HS-5 (cell line): ENCODE measurements at regions not wholly inside any gene's neighbourhood (a gene's known extent, or its start where the extent isn't known, plus 50 kb on each side); places are given as distances from the start of the nearest gene placed in this dataset.
"Not testable (repeated sequence)": the region's sequence is repeated elsewhere in the genome, so short reads cannot be mapped to it uniquely, and the experiment has no call there.

ENCODE experiments used
- DNase-seq: peaks from one replicate; pipeline ENCODE4 v3.0.0-alpha.2; 2012; ENCODE audit warnings: low read depth

GRCh38 chr3:109804697-109805096, 467.4 kb upstream of the DPPA4 start:
- DNase-seq: no peak

GRCh38 chr3:109806929-109807328, 469.6 kb upstream of the DPPA4 start:
- DNase-seq: peak; percentile 31

- DNase-seq: no peak
Observed at GRCh38 chr3:109809513-109809912, 472.2 kb upstream of the DPPA4 start.

- no peak for DNase-seq
Observed at GRCh38 chr3:109818081-109818480, 480.7 kb upstream of the DPPA4 start.

GRCh38 chr3:109819734-109820133, 482.4 kb upstream of the DPPA4 start:
- DNase-seq: no peak

- DNase-seq: no peak
Observed at GRCh38 chr3:109825971-109826810, 488.8 kb upstream of the DPPA4 start.

GRCh38 chr3:109831403-109831802, 494.1 kb upstream of the DPPA4 start:
- no peak for DNase-seq

- no peak for DNase-seq
Observed at GRCh38 chr3:109835958-109836357, 498.6 kb upstream of the DPPA4 start.

- no peak for DNase-seq
Observed at GRCh38 chr3:109851854-109852253, 514.5 kb upstream of the DPPA4 start.

- DNase-seq: no peak
Observed at GRCh38 chr3:109852283-109852682, 514.9 kb upstream of the DPPA4 start.

GRCh38 chr3:109853077-109853731, 515.9 kb upstream of the DPPA4 start:
- DNase-seq: no peak

GRCh38 chr3:109863701-109864100, 526.4 kb upstream of the DPPA4 start:
- no peak for DNase-seq

- DNase-seq: no peak
Observed at GRCh38 chr3:109864452-109864851, 527.1 kb upstream of the DPPA4 start.

GRCh38 chr3:109869586-109869985, 532.2 kb upstream of the DPPA4 start:
- DNase-seq: no peak

GRCh38 chr3:109874896-109875708, 537.8 kb upstream of the DPPA4 start:
- DNase-seq: no peak

GRCh38 chr3:109877616-109878015, 540.3 kb upstream of the DPPA4 start:
- DNase-seq: not testable (repeated sequence)

GRCh38 chr3:109882144-109882543, 544.8 kb upstream of the DPPA4 start:
- no peak for DNase-seq

GRCh38 chr3:109887293-109887692, 549.9 kb upstream of the DPPA4 start:
- DNase-seq: no peak

GRCh38 chr3:109888026-109888425, 550.7 kb upstream of the DPPA4 start:
- no peak for DNase-seq

GRCh38 chr3:109897734-109898133, 560.4 kb upstream of the DPPA4 start:
- DNase-seq: no peak

- no peak for DNase-seq
Observed at GRCh38 chr3:109899925-109900324, 562.6 kb upstream of the DPPA4 start.

- no peak for DNase-seq
Observed at GRCh38 chr3:109900783-109901182, 563.4 kb upstream of the DPPA4 start.

GRCh38 chr3:109902549-109902948, 565.2 kb upstream of the DPPA4 start:
- DNase-seq: no peak
